Endothelial cell of umbilical vein (primary cell): ENCODE measurements at regions not wholly inside any gene's neighbourhood (a gene's known extent, or its start where the extent isn't known, plus 50 kb on each side); places are given as distances from the start of the nearest gene placed in this dataset.

Experiments used
- BruUV-seq: library from RNA; stranded (reverse); fragments of 400-500 nt; replicated peaks from 2 replicates; lab custom pipeline; 2021; lab: Mats Ljungman, UMichigan
- CTCF ChIA-PET: fragments of 300-600, 350-600 bp; sonication (Branson Sonifier 250); formaldehyde crosslinking; loops from one replicate; lab custom pipeline; 2021; ENCODE audit warnings: antibody characterized with exemption, inconsistent platforms; lab: Charles Lee
- POLR2A ChIA-PET: fragments of 300-600, 350-600 bp; sonication (Branson Sonifier 250); formaldehyde crosslinking; loops from one replicate; lab custom pipeline; 2021; ENCODE audit warnings: antibody characterized with exemption, inconsistent platforms; lab: Charles Lee
- DNase-seq: peaks from one replicate; pipeline ENCODE4 v3.0.0-alpha.2; 2011; ENCODE audit warnings: low read depth, low spot score
- FAIRE-seq: peaks from 2 replicates; lab custom pipeline; 2011; peaks lifted over from hg19 to GRCh38; lab: Jason Lieb, UNC
- H2AFZ ChIP-seq: 2 replicates; pipeline ENCODE4 v1.6.0; 2012; ENCODE audit warnings: low read depth, low read length, control low read depth, inconsistent platforms
- H3K27ac ChIP-seq: 2 replicates; pipeline ENCODE4 v1.5.1; 2011; ENCODE audit warnings: low read depth, mild to moderate bottlenecking, control low read depth, low read length, moderate library complexity; ENCODE audit not compliant: insufficient read depth
- H3K27me3 ChIP-seq, 2 experiments: 2 replicates each; pipeline versions ENCODE4 v1.6.0 to v1.6.1; 2011; ENCODE audit warnings: low read length in 2 of 2, mixed read lengths in 1 of 2; ENCODE audit not compliant: control insufficient read depth in 2 of 2, insufficient read depth in 2 of 2
- H3K36me3 ChIP-seq, 2 experiments: 2 replicates in 1 of 2; 3 replicates in 1 of 2; pipeline ENCODE4 v1.5.1; 2011; ENCODE audit warnings: low read length in 2 of 2, mild to moderate bottlenecking in 1 of 2, moderate library complexity in 1 of 2; ENCODE audit not compliant: control insufficient read depth in 2 of 2, insufficient read depth in 2 of 2; ENCODE audit errors: extremely low read depth in 1 of 2
- H3K4me1 ChIP-seq: 3 replicates; pipeline ENCODE4 v1.5.1; 2011; ENCODE audit warnings: mild to moderate bottlenecking, low read length; ENCODE audit not compliant: control insufficient read depth, insufficient read depth; ENCODE audit errors: extremely low read depth
- H3K4me2 ChIP-seq: 2 replicates; pipeline ENCODE4 v1.6.1; 2011; ENCODE audit warnings: low read length, control low read depth, mixed read lengths; ENCODE audit not compliant: insufficient read depth
- H3K4me3 ChIP-seq, 3 experiments: fragments of 200-600 bp in 1 of 3; sonication (generic), shearing (Covaris generic) in 1 of 3; replicated peaks in 1 of 3; 2 replicates each; pipeline ENCODE4 v1.5.1; 2011 to 2016; ENCODE audit warnings: control low read depth in 3 of 3, low read length in 3 of 3, mild to moderate bottlenecking in 2 of 3, inconsistent platforms in 1 of 3, low read depth in 1 of 3, moderate library complexity in 1 of 3; ENCODE audit not compliant: insufficient read depth in 1 of 3
- H3K79me2 ChIP-seq: 2 replicates; pipeline ENCODE4 v1.6.0; 2012; ENCODE audit warnings: low read length, inconsistent platforms; ENCODE audit not compliant: control insufficient read depth, insufficient read depth
- H3K9ac ChIP-seq: replicated peaks from 2 replicates; pipeline ENCODE3; 2011; ENCODE audit warnings: low read length, control low read depth; ENCODE audit not compliant: insufficient read depth; ENCODE audit errors: extremely low read depth
- H3K9me1 ChIP-seq: replicated peaks from 3 replicates; pipeline ENCODE4 v1.6.0; 2011; ENCODE audit warnings: mild to moderate bottlenecking, low read length; ENCODE audit not compliant: control insufficient read depth, insufficient read depth; ENCODE audit errors: extremely low read depth
- H3K9me3 ChIP-seq: replicated peaks from 2 replicates; pipeline ENCODE4 v1.5.1; 2012; ENCODE audit warnings: low read length, inconsistent platforms; ENCODE audit not compliant: control insufficient read depth, insufficient read depth
- H4K20me1 ChIP-seq: replicated peaks from 2 replicates; pipeline ENCODE3; 2011; ENCODE audit warnings: mild to moderate bottlenecking, low read length; ENCODE audit not compliant: control insufficient read depth, insufficient read depth; ENCODE audit errors: extremely low read depth
- CTCF ChIP-seq, 2 donors: IDR thresholded peaks; 1 replicate in 1 of 2; 2 replicates in 1 of 2; pipeline ENCODE4 v1.5.1; 2011; ENCODE audit warnings: low read length in 2 of 2, mild to moderate bottlenecking in 2 of 2, moderate library complexity in 2 of 2, control low read depth in 1 of 2, inconsistent platforms in 1 of 2, low read depth in 1 of 2; ENCODE audit not compliant: insufficient read depth in 1 of 2; ENCODE audit errors: extremely low read depth in 1 of 2
- EZH2 ChIP-seq: IDR thresholded peaks from 2 replicates; pipeline ENCODE4 v1.6.1; 2012; ENCODE audit warnings: borderline replicate concordance, low read depth, mild to moderate bottlenecking, moderate library complexity, low read length, inconsistent platforms; ENCODE audit not compliant: severe bottlenecking
- FOS ChIP-seq: IDR thresholded peaks from 2 replicates; pipeline ENCODE4 v1.6.1; 2011; ENCODE audit warnings: mild to moderate bottlenecking, low read length, moderate library complexity, borderline replicate concordance; ENCODE audit not compliant: insufficient read depth
- GATA2 ChIP-seq: IDR thresholded peaks from 2 replicates; pipeline ENCODE4 v1.7.0; 2011; ENCODE audit warnings: low read depth, mild to moderate bottlenecking, moderate library complexity, mixed read lengths, low read length; ENCODE audit not compliant: insufficient read length, insufficient read depth
- JUN ChIP-seq: IDR thresholded peaks from 2 replicates; pipeline ENCODE4 v1.6.1; 2011; ENCODE audit warnings: borderline replicate concordance, low read depth; ENCODE audit not compliant: insufficient read length, insufficient read depth
- MAX ChIP-seq: IDR thresholded peaks from 2 replicates; pipeline ENCODE4 v1.6.1; 2011; ENCODE audit not compliant: insufficient read depth, insufficient read length
- MYC ChIP-seq: IDR thresholded peaks from one replicate; pipeline ENCODE4 v1.6.1; 2011; ENCODE audit warnings: mild to moderate bottlenecking, low read depth, low read length
- POLR2A ChIP-seq: IDR thresholded peaks from 2 replicates; pipeline ENCODE4 v1.6.1; 2012; ENCODE audit warnings: low read depth, mild to moderate bottlenecking, control low read depth, low read length
- POLR2AphosphoS5 ChIP-seq: IDR thresholded peaks from 2 replicates; pipeline ENCODE4 v1.6.1; 2012; ENCODE audit warnings: low read depth, mild to moderate bottlenecking, control low read depth, low read length, moderate library complexity; ENCODE audit not compliant: insufficient read depth
- dilution Hi-C: fragments of 300-500 bp; cut with MboI; formaldehyde crosslinking; loops from one replicate; pipeline ENCODE4 v1.15.0; 2019; ENCODE audit warnings: low sequenced_read_pairs; ENCODE audit not compliant: extremely low pct_ligation_motif_present
- intact Hi-C: fragments of 100-400 bp; cut with micrococcal nuclease; formaldehyde crosslinking; loops from one replicate; pipeline ENCODE4 v1.10.0; 2022

DNA sequence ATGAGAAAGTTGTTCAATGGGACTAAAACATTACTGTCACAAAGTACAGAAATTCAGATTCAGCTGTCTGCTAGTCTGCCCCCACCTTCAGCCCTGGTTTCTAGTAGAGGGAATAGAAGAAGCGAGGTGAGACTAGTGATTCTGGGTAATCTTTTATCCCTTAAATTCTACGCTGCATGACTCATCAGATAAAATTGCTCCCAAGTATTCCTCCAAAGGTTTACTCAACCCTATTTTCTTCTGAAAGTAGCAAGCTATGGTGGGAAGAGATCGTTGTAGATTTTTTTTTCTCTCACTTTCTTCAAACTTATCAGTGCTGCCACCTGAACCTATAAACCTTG lies 318.9 kb upstream of the RIOK2 start:
- Histone ChIP-seq H2AFZ (no peak overlapping the region), H3K4me3 (no peak overlapping the region), H3K27ac (no peak overlapping the region), H3K36me3 (no peaks in the 10 kb centered on the region), H3K9me1 (no peaks in the 10 kb centered on the region), H3K27me3 (no peaks in the 10 kb centered on the region), H3K4me1 (no peaks in the 10 kb centered on the region), H4K20me1 (no peaks in the 10 kb centered on the region), H3K4me2 (no peak overlapping the region), H3K9ac (no peak overlapping the region), H3K79me2 (no peaks in the 10 kb centered on the region), H3K9me3 (no peaks in the 10 kb centered on the region)
- FAIRE-seq (no peak), DNase-seq (no peak)
- CTCF ChIA-PET, result interaction anchor here (1.4 to 2.1 kb wide), 2 partner anchors 21 to 32 kb away, joined by 3 to 6 read pairs; no protein-coding TSS in a partner anchor
- TF ChIP-seq MYC, result no peak
- TF ChIP-seq POLR2AphosphoS5, result no peak
- no peak for TF ChIP-seq MAX
- TF ChIP-seq CTCF (IDR thresholded peaks at IDR 0.05; ENCODE audit: extremely low read depth in 1 of 2, insufficient read depth in 1 of 2, low read depth in 1 of 2, low read length in 2 of 2), result no peak
- TF ChIP-seq POLR2A, result no peak
- no peak for TF ChIP-seq GATA2
- TF ChIP-seq JUN, result no peak
- no peak for TF ChIP-seq EZH2
- TF ChIP-seq FOS, result no peak
- intact Hi-C loops (no loop called here), dilution Hi-C loops (no loop called here)
- POLR2A ChIA-PET, result no interaction called here
- BruUV-seq, result no TSS peak
